Nephron progenitor cell (in vitro differentiated cells): ENCODE measurements at regions not wholly inside any gene's neighbourhood (a gene's known extent, or its start where the extent isn't known, plus 50 kb on each side); places are given as distances from the start of the nearest gene placed in this dataset.

Source experiments
- DNase-seq: peaks from one replicate; pipeline ENCODE4 v3.0.0; 2021
- H3K27ac Mint-ChIP-seq: 2 replicates; pipeline ENCODE4 v1.8.0; 2021; ENCODE audit warnings: mild to moderate bottlenecking, moderate library complexity, mixed read lengths
- H3K27me3 Mint-ChIP-seq: 2 replicates; pipeline ENCODE4 v1.8.0; 2021; ENCODE audit warnings: mild to moderate bottlenecking, low read depth, mixed read lengths; ENCODE audit not compliant: poor library complexity
- H3K36me3 Mint-ChIP-seq: 2 replicates; pipeline ENCODE4 v1.8.0; 2021; ENCODE audit warnings: low read depth, mixed read lengths
- H3K4me1 Mint-ChIP-seq: 2 replicates; pipeline ENCODE4 v1.8.0; 2021; ENCODE audit warnings: mixed read lengths
- H3K4me3 Mint-ChIP-seq: 2 replicates; pipeline ENCODE4 v1.8.0; 2021; ENCODE audit warnings: mild to moderate bottlenecking, moderate library complexity, mixed read lengths
- H3K9me3 Mint-ChIP-seq: 2 replicates; pipeline ENCODE4 v1.8.0; 2021; ENCODE audit warnings: mild to moderate bottlenecking, moderate library complexity, mixed read lengths
- TF ChIP-seq, protein P1 (sequence below): fragments of 200-600 bp; sonication (generic); IDR thresholded peaks from 2 replicates; pipeline ENCODE4 v1.5.0; 2021; ENCODE audit warnings: antibody characterized with exemption

GRCh38 chr5:124439609-124440008 is 306.8 kb downstream of the ZNF608 start:
- Mint-ChIP-seq H3K27me3 (no peaks in the 10 kb centered on the region), H3K36me3 (peaks cover 12% of the 10 kb centered on the region), H3K4me1 (peaks cover 24% of the 10 kb centered on the region), H3K4me3 (no peak overlapping the region), H3K9me3 (peaks cover 21% of the 10 kb centered on the region), H3K27ac (no peak overlapping the region)
- TF ChIP-seq, protein P1, sequence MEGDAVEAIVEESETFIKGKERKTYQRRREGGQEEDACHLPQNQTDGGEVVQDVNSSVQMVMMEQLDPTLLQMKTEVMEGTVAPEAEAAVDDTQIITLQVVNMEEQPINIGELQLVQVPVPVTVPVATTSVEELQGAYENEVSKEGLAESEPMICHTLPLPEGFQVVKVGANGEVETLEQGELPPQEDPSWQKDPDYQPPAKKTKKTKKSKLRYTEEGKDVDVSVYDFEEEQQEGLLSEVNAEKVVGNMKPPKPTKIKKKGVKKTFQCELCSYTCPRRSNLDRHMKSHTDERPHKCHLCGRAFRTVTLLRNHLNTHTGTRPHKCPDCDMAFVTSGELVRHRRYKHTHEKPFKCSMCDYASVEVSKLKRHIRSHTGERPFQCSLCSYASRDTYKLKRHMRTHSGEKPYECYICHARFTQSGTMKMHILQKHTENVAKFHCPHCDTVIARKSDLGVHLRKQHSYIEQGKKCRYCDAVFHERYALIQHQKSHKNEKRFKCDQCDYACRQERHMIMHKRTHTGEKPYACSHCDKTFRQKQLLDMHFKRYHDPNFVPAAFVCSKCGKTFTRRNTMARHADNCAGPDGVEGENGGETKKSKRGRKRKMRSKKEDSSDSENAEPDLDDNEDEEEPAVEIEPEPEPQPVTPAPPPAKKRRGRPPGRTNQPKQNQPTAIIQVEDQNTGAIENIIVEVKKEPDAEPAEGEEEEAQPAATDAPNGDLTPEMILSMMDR: no peak
- no peak for DNase-seq

DNA sequence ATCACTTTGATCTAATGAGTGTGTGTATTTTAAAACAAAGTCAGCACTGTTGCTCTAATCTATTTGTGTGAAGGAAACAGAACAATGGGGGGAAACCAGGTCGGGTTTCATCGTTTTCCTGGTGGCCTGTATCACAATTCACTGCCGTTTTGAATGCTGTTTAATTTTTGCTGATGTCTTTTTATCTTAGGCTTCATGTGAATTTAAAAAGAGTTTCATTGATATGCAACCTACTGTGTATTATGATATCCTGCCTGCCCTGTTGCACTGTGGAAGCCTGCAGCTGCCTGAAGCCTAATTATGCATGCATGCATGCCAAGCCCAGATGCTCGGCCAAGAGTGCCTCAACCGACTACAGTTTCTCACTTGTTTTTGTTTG is 307.5 kb downstream of the ZNF608 start:
- no peak for DNase-seq
- peak overlapping the region; percentile 24 for H3K27ac Mint-ChIP-seq
- H3K4me3 Mint-ChIP-seq: peak overlapping the region; percentile 6
- peaks cover 24% of the 10 kb centered on the region for H3K4me1 Mint-ChIP-seq
- no peaks in the 10 kb centered on the region for H3K27me3 Mint-ChIP-seq
- peaks cover 18% of the 10 kb centered on the region for H3K36me3 Mint-ChIP-seq
- peaks cover 28% of the 10 kb centered on the region for H3K9me3 Mint-ChIP-seq
- TF ChIP-seq, protein P1: no peak

GRCh38 chr5:124438026-124438902 is 308.2 kb downstream of the ZNF608 start:
- Mint-ChIP-seq H3K36me3 (peaks cover 24% of the 10 kb centered on the region), H3K27me3 (no peaks in the 10 kb centered on the region), H3K9me3 (peaks cover 34% of the 10 kb centered on the region), H3K4me1 (peaks cover 24% of the 10 kb centered on the region), H3K4me3 (peak overlapping the region; percentile 6), H3K27ac (peak overlapping the region; percentile 24)
- no peak for DNase-seq
- TF ChIP-seq, protein P1: no peak

GRCh38 chr5:124436294-124436693 is 310.1 kb downstream of the ZNF608 start:
- Mint-ChIP-seq H3K4me1 (peaks cover 24% of the 10 kb centered on the region), H3K36me3 (peaks cover 24% of the 10 kb centered on the region), H3K27ac (no peak overlapping the region), H3K27me3 (no peaks in the 10 kb centered on the region), H3K9me3 (peaks cover 45% of the 10 kb centered on the region), H3K4me3 (no peak overlapping the region)
- TF ChIP-seq, protein P1: no peak
- DNase-seq: no peak

- Mint-ChIP-seq H3K4me3 (no peak overlapping the region), H3K36me3 (peaks cover 38% of the 10 kb centered on the region), H3K9me3 (peaks cover 75% of the 10 kb centered on the region), H3K27ac (no peak overlapping the region), H3K4me1 (peaks cover 10% of the 10 kb centered on the region), H3K27me3 (no peaks in the 10 kb centered on the region)
- TF ChIP-seq, protein P1: no peak
- no peak for DNase-seq
Measured at GRCh38 chr5:124433170-124433569, 313.3 kb downstream of the ZNF608 start.

DNA sequence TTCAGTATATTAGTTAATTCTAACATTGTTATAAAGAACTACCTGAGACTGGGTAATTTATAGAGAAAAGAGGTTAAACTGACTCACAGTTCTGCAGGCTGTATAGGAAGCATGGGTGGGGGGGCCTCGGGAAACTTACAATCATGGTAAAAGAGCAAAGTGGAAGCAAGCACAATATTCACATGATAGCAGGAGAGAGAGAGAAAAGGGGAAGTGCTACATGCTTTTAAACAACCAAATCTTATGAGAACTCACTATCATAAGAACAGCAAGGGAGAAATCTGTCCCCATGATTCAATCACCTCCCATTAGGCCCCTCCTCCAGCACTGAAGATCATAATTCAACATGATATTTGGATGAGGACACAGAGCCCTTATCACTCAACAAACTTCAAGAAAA is 324.9 kb downstream of the ZNF608 start:
- no peak for DNase-seq
- Mint-ChIP-seq H3K4me1 (peaks cover 30% of the 10 kb centered on the region), H3K36me3 (peaks cover 47% of the 10 kb centered on the region), H3K27ac (no peak overlapping the region), H3K9me3 (peaks cover 54% of the 10 kb centered on the region), H3K27me3 (peaks cover 3% of the 10 kb centered on the region), H3K4me3 (no peak overlapping the region)
- TF ChIP-seq, protein P1: no peak
